ENCODE measurements at regions not wholly inside any gene's neighbourhood (a gene's known extent, or its start where the extent isn't known, plus 50 kb on each side); places are given as distances from the start of the nearest gene placed in this dataset.
A peak's percentile ranks its signal among the peaks of the same experiment; 100 is the strongest.
"Not testable (repeated sequence)": the region's sequence is repeated elsewhere in the genome, so short reads cannot be mapped to it uniquely, and the experiment has no call there.

DNA sequence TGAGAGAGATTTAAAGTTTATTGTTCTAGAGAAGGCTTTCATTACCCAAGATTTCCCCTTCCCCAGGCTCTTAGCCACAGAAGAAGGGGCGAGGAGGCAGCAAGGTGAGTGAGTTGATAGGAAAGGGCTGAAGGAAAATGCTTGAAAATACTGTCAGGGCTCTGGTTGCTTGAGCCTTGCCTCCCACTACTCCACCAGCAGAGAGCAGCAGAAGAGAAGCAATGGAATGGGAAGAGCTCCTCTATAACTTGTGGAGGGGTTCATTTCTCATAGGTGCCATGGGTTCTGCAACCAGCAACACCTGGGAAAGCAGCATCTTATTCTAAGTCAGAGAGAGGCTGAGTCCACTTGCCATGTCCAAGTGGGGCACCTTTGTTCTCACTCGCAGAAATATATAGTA is 184.0 kb upstream of the CNTN6 start:
- H3F3A ChIP-seq (ENCODE audit: low read depth) = no peaks in the 10 kb centered on the region
- no peak overlapping the region for H2AFZ ChIP-seq (ENCODE audit: low read length)
- H3K79me2 ChIP-seq (ENCODE audit: insufficient read depth, low read length) = no peaks in the 10 kb centered on the region
- no peak overlapping the region for H3K4me2 ChIP-seq (ENCODE audit: low read depth, low read length, poor library complexity, severe bottlenecking)
- no peaks in the 10 kb centered on the region; the same call in 1 of the 2 replicates for H3K9me3 ChIP-seq (ENCODE audit: insufficient read depth, low read depth, low read length)
- TF ChIP-seq, protein P1, sequence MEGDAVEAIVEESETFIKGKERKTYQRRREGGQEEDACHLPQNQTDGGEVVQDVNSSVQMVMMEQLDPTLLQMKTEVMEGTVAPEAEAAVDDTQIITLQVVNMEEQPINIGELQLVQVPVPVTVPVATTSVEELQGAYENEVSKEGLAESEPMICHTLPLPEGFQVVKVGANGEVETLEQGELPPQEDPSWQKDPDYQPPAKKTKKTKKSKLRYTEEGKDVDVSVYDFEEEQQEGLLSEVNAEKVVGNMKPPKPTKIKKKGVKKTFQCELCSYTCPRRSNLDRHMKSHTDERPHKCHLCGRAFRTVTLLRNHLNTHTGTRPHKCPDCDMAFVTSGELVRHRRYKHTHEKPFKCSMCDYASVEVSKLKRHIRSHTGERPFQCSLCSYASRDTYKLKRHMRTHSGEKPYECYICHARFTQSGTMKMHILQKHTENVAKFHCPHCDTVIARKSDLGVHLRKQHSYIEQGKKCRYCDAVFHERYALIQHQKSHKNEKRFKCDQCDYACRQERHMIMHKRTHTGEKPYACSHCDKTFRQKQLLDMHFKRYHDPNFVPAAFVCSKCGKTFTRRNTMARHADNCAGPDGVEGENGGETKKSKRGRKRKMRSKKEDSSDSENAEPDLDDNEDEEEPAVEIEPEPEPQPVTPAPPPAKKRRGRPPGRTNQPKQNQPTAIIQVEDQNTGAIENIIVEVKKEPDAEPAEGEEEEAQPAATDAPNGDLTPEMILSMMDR (conservative IDR thresholded peaks at IDR 0.05; ENCODE audit: low read length) = peak; percentile 47
- no peak for TF ChIP-seq EZH2phosphoT487 (IDR thresholded peaks at IDR 0.05; ENCODE audit: borderline replicate concordance)
- no peaks in the 10 kb centered on the region for H3K4me1 ChIP-seq (ENCODE audit: insufficient read depth, low read length, poor library complexity, severe bottlenecking)
- H3K4me3 ChIP-seq (ENCODE audit: low read length, poor library complexity, severe bottlenecking) = no peak overlapping the region
- H3K9ac ChIP-seq (ENCODE audit: low read depth, low read length, poor library complexity, severe bottlenecking) = no peak overlapping the region
- H4K20me1 ChIP-seq (ENCODE audit: insufficient read depth, low read length, poor library complexity, severe bottlenecking) = no peaks in the 10 kb centered on the region
- H3K36me3 ChIP-seq (ENCODE audit: insufficient read depth, low read length) = no peaks in the 10 kb centered on the region
- H3K9me2 ChIP-seq (replicated peaks; ENCODE audit: low read depth, low read length) = no peaks in the 10 kb centered on the region
- no peaks in the 10 kb centered on the region for H3K27me3 ChIP-seq (ENCODE audit: insufficient read depth, low read length, poor library complexity, severe bottlenecking)

DNA sequence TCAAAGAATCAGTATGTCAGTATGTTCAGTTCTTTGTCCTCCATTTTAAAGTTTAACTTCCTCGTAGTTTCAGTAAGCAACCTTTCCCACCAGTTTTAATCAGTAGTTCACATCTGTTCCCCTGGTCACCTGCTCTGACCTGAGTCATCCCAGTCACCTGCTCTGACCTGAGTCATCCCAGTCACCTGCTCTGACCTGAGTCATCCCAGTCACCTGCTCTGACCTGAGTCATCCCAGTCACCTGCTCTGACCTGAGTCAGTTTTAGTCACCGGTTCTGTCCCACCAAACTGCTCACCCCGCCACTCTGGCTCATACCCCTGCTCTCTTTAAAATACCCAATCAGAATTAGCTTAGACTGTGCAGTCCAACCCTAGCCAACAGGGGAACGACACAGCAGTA is 180.1 kb upstream of the CNTN6 start:
- not testable (repeated sequence) for H3K4me3 ChIP-seq (ENCODE audit: low read length, poor library complexity, severe bottlenecking); H3K9me3 ChIP-seq (ENCODE audit: insufficient read depth, low read depth, low read length); H2AFZ ChIP-seq (ENCODE audit: low read length); H3K4me2 ChIP-seq (ENCODE audit: low read depth, low read length, poor library complexity, severe bottlenecking); H3K9me2 ChIP-seq (replicated peaks; ENCODE audit: low read depth, low read length); H4K20me1 ChIP-seq (ENCODE audit: insufficient read depth, low read length, poor library complexity, severe bottlenecking); H3K36me3 ChIP-seq (ENCODE audit: insufficient read depth, low read length); H3K79me2 ChIP-seq (ENCODE audit: insufficient read depth, low read length); H3F3A ChIP-seq (ENCODE audit: low read depth); H3K27me3 ChIP-seq (ENCODE audit: insufficient read depth, low read length, poor library complexity, severe bottlenecking); H3K4me1 ChIP-seq (ENCODE audit: insufficient read depth, low read length, poor library complexity, severe bottlenecking); H3K9ac ChIP-seq (ENCODE audit: low read depth, low read length, poor library complexity, severe bottlenecking)

DNA sequence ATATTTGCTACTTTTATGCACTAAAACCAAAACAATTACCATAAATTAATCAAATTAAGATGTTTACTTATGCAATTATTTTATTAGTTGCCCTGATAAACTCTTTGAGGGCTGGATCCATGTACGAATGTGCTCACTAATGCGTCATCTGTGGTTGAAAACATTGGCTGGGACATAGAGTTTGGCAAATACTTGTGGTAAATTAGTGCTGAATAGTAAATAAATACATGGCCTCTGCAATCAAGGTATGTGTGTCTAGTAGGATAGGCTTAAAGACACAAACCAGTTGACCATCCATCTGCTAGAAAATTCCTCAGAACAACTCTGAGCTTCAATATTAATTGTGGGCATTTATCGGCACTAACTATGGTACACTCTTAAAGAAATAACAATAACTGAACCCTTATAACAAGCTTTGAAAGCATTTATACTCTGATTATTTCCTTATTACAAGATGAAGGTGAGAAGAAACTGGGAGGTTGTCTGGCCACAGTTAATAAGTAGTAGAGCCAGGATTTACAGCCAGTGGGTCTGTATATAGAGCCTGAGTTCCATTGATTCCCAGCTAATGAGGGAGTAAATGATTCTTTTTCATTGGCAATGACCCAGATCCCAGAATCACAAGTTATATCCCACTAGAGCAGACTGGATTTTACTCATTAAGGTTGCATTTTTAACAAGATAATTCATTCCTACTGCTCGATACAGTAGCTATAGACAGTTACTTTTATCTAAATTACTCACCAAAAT is 169.5 kb upstream of the CNTN6 start:
- Histone ChIP-seq H3F3A (ENCODE audit: low read depth) (no peaks in the 10 kb centered on the region), H3K9me2 (replicated peaks; ENCODE audit: low read depth, low read length) (no peaks in the 10 kb centered on the region), H3K27me3 (ENCODE audit: insufficient read depth, low read length, poor library complexity, severe bottlenecking) (no peaks in the 10 kb centered on the region), H4K20me1 (ENCODE audit: insufficient read depth, low read length, poor library complexity, severe bottlenecking) (no peaks in the 10 kb centered on the region), H3K79me2 (ENCODE audit: insufficient read depth, low read length) (no peaks in the 10 kb centered on the region), H3K9ac (ENCODE audit: low read depth, low read length, poor library complexity, severe bottlenecking) (no peak overlapping the region), H3K4me1 (ENCODE audit: insufficient read depth, low read length, poor library complexity, severe bottlenecking) (no peaks in the 10 kb centered on the region), H3K4me3 (ENCODE audit: low read length, poor library complexity, severe bottlenecking) (no peak overlapping the region), H3K36me3 (ENCODE audit: insufficient read depth, low read length) (no peaks in the 10 kb centered on the region), H3K4me2 (ENCODE audit: low read depth, low read length, poor library complexity, severe bottlenecking) (no peak overlapping the region), H2AFZ (ENCODE audit: low read length) (no peak overlapping the region), H3K9me3 (ENCODE audit: insufficient read depth, low read depth, low read length) (no peaks in the 10 kb centered on the region; the same call in 1 of the 2 replicates)
- TF ChIP-seq, protein P1 (conservative IDR thresholded peaks at IDR 0.05; ENCODE audit: low read length) = no peak
- TF ChIP-seq EZH2phosphoT487 (IDR thresholded peaks at IDR 0.05; ENCODE audit: borderline replicate concordance) = no peak

DNA sequence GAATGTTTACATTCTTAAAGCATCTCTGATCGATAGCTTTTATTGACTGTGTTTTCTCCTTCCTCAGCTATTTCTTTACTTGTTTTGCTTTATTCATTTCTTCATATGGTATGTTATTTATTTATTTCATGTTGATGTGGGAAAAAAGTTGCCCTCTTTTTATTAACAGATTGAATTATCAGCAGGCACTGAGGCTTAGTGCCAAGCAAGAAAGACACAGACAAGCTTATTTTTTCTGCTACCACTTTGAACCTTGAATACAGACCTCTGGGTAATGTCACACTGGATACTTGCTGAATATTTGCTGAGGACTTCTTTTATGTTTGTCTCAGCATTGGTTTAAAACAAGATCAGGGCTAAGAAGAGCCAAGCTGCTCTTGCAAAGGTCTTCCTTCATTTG is 162.0 kb upstream of the CNTN6 start:
- H4K20me1 ChIP-seq (ENCODE audit: insufficient read depth, low read length, poor library complexity, severe bottlenecking) = no peaks in the 10 kb centered on the region
- H3K9me2 ChIP-seq (replicated peaks; ENCODE audit: low read depth, low read length) = no peaks in the 10 kb centered on the region
- H3K79me2 ChIP-seq (ENCODE audit: insufficient read depth, low read length) = no peaks in the 10 kb centered on the region
- no peak for TF ChIP-seq EZH2phosphoT487 (IDR thresholded peaks at IDR 0.05; ENCODE audit: borderline replicate concordance)
- TF ChIP-seq, protein P1 (conservative IDR thresholded peaks at IDR 0.05; ENCODE audit: low read length) = no peak
- H3K4me3 ChIP-seq (ENCODE audit: low read length, poor library complexity, severe bottlenecking) = no peak overlapping the region
- no peak overlapping the region for H2AFZ ChIP-seq (ENCODE audit: low read length)
- H3K27me3 ChIP-seq (ENCODE audit: insufficient read depth, low read length, poor library complexity, severe bottlenecking) = no peaks in the 10 kb centered on the region
- H3K9ac ChIP-seq (ENCODE audit: low read depth, low read length, poor library complexity, severe bottlenecking) = no peak overlapping the region
- no peak overlapping the region for H3K4me2 ChIP-seq (ENCODE audit: low read depth, low read length, poor library complexity, severe bottlenecking)
- no peaks in the 10 kb centered on the region for H3K36me3 ChIP-seq (ENCODE audit: insufficient read depth, low read length)
- no peaks in the 10 kb centered on the region for H3K9me3 ChIP-seq (ENCODE audit: insufficient read depth, low read depth, low read length)
- no peaks in the 10 kb centered on the region for H3F3A ChIP-seq (ENCODE audit: low read depth)
- H3K4me1 ChIP-seq (ENCODE audit: insufficient read depth, low read length, poor library complexity, severe bottlenecking) = no peaks in the 10 kb centered on the region

Data from Loucy (cell line).